ENCODE measurements at regions not wholly inside any gene's neighbourhood (a gene's known extent, or its start where the extent isn't known, plus 50 kb on each side); places are given as distances from the start of the nearest gene placed in this dataset.

DNA sequence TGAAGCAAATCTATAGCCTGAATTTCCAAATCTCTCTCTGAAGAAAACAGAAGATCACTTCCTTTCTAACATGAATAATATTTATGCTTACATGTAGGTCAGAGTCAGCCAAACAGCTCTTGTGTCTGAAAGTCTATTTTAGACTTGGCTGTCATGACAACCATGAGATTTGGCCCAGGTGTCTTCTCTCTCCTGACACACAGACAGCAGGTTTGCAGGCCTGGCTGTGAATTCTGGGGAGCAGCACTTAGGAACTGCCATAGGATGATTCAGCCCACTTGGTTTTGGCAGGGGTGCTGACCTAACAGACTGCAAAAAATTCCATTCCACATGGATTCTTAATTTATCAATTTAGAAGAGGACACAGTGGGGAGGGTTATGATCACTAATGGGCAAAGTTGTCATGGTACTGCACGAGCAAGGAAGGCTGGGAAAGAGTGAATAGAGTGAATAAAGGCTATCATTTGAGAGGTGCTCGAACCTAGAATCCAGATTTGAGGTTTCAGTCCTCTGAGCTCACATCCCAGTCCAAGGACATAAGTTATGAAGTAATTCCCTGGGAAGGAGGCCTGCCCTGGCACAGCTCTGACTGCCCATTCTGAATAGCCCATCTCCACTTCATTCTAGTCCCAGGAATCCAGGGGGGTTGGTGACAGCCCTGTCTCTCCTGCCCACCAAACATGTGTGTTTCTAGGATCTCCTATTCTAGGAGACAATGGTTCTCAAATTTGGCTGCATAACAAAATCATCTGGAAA, 453.9 kb upstream of the TRIB2 start:
- POLR2A ChIA-PET = no interaction called here
- CTCF ChIA-PET = no interaction called here

DNA sequence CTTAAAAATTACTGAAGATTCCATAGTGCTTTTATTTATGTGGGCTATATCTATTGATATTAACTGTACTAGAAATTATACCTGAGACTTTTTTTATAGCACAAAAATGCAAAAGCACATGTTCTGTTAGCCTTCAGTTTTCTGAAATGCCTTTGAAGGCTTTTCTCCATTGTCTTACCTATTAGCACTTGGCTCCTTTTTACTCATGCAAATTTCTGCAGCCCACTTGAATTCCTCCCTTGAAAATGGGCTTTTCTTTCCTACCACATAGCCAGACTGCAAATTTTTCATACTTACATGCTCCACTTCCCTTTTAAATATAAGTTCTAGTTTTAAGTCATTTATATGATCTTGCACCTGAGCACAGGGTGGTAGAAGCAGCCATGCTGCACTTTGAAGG, 453.0 kb upstream of the TRIB2 start:
- POLR2A ChIA-PET = no interaction called here
- CTCF ChIA-PET = no interaction called here

DNA sequence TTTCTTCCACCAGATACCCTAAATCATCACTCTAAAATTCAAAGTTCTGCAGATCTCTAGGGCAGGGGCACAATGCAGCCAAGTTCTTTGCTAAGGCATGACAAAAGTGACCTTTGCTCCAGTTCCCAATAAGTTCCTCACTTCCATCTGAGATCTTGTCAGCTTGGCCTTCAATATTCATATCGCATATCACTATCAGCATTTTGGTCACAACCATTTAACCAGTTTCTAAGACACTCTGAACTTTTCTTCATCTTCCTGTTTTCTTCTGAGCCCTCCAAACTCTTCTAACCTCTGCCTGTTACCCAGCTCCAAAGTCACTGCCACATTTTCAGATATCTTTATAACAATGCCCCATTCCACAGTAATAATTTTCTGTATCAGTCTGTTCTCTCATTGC, 452.6 kb upstream of the TRIB2 start:
- ChIA-PET POLR2A (no interaction called here), CTCF (no interaction called here)

DNA sequence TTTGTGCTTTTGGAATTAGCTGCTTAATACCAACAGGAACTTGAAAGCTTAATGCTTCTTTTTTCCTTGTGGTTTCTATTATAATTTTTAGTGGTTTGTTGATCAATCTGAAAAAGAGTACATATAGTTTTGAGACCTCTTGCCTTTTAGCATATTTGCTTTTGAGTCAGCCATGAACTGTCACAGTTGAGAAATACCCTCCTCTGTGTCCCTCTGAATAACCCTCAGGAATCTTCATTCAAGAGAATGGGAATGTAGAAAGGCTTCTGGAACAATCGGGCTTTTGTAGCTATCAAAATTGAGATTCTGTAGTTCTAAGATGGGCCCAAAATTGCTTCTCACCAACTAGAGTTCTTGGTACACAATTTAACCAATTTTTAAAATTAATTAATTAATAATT, 451.1 kb upstream of the TRIB2 start:
- POLR2A ChIA-PET = no interaction called here
- CTCF ChIA-PET = no interaction called here

DNA sequence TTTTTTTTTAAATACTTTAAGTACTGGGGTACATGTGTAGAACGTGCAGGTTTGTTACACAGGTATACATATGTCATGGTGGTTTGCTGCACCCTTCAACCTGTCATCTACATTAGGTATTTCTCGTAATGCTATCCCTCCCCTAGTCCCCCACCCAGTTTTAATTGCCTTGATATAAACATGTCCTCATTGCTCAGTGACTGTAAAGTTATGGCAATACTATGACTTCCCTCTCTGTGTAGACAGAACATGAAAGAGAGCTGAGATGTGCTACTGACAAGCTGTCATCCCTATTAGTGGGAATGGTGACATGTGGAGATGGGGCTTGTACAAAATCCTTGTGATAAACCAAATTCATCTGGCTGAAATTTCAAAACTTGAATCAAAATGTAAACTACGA, 449.7 kb upstream of the TRIB2 start:
- POLR2A ChIA-PET = no interaction called here
- CTCF ChIA-PET = no interaction called here

DNA sequence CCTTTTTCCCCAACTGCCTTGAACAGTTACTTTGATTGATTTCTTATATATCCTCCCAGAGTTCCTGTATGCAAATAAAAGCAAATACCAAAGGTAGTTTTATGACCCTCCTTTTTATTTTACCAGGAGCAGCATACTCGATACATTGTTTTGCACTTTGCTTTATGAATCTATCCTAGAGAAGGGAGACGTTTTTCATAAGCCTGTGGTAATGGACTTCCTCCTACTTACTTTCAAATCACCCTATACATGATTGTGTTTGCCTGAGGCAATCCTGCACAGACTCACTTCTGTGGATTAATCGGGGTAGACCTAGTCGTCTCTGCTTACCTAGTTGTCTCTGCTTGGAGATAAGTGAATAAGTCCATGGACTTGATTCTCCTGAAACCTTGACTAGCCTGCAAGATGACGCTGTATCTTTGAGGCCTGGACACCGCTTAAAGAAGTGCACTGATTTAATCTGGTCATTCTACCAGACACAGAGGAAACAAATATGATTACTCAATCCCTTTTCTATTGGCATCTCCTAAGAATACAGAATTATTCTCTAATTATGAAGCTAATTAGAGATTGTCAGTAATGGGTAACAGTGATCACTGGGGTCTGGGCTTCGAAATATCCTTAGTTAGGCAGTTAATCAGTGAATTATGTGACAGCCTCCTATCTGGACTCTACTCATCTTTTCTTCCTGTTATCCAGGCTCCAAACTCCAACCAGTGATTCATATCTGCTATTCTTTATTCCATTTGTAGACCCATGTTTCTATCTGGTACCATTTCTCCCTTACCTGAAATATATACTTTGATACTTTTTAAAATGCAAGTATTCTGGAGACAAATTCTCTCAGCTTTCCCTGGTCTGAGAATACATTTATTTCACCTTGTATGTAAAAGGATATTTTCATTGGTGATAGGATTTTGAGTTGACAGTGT, 447.4 kb upstream of the TRIB2 start:
- ChIA-PET POLR2A (no interaction called here), CTCF (no interaction called here)

DNA sequence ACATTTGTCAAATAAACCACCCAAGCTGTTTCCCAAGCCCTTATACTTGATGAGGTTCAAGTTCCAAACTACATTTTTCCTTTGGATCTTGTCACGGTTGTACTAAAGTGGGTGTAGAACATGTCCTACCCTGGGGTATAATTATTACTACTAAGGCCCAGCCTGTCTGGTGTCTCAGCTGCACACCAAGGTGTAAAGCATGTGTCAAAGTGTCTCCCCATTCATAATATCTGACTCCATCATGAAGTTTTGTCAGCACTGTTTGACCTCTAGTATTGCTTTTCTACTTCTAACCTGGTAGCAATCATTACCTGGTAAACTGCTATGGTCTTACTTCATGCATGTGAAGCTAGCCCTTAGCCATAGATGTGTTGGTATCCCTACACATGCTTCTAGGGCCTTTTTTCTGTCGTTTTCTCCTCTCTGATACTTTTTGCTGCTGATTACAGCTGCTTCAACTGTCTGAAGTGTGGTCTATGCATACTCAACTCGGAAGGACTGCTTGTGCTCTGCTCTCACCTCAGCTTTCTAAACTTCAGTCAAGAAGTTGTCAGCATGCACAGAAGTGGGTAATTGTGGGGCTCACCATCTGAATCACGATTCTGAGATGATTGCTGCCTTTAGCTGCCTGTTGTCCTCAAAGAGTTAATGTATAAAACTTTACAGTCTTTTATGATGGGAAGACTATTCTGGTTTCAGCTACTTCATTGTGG, 445.7 kb upstream of the TRIB2 start:
- ChIA-PET CTCF (no interaction called here), POLR2A (interaction anchor here (0.6 to 1.3 kb wide), 2 partner anchors 23 to 431 kb away, joined by 3 to 5 read pairs; no protein-coding TSS in a partner anchor)

DNA sequence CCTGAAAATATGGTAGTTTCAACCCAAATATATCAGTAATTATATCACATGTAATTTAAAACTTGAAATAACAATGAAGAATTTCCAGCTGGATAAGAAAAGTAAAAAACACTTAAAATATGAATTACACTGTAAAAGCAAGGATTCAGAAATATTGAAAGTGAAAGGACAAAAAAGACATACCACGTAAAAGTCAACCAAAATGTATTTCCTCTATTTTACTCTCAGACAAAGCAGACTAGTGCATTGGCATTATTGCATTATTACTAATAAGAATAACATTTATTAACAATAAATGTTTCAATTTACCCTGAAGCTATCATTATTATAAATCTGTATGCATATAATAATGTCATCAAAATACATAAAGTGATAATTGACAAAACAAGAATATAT, 445.1 kb upstream of the TRIB2 start:
- ChIA-PET POLR2A (interaction anchor here (0.6 to 1.3 kb wide), 2 partner anchors 22 to 431 kb away, joined by 3 to 5 read pairs; no protein-coding TSS in a partner anchor), CTCF (no interaction called here)

DNA sequence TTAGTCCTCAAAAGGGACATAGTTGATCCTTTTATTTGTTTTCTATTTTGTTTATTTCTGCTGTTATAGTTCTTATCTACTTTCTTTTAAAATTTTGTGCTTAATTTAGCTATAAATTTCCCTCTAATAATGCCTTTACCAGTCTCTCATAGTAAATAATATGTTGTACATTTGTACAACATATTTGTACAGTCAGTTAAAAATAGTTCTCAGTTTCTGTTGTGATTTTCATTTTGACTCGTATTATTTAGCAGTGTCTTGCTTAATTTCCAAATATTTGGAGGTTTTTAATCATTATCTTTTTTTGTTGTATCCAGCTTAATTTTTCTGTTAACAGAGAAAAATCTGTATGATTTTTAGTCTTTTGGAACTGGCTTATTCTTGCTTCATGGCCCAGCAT, 443.6 kb upstream of the TRIB2 start:
- POLR2A ChIA-PET = no interaction called here

DNA sequence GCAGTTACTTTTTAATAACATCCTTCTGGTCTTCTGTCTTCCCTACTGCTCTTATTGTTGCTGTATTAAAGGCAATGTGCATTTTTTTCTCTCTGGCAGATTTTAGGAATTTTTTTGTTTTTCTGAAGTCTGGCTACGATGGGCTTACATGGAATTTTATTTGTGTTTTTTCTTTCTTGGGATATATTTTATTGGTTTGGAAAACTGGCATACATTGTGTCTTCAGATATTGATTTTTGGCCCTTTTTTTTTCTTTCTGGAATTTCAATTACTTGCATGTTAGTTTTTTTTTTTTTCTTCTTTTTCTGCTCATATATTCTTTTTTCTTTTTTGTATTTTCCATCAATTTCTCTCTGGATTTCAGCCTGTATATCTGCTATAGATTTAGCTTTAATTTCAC, 442.1 kb upstream of the TRIB2 start:
- CTCF ChIA-PET = no interaction called here
- POLR2A ChIA-PET = no interaction called here

More for the DNA sequence above, 443.6 kb upstream of the TRIB2 start:
- CTCF ChIA-PET = interaction anchor here (1.4 kb wide), 1 partner anchor 21 kb away, joined by 3 read pairs; no protein-coding TSS in a partner anchor

DNA sequence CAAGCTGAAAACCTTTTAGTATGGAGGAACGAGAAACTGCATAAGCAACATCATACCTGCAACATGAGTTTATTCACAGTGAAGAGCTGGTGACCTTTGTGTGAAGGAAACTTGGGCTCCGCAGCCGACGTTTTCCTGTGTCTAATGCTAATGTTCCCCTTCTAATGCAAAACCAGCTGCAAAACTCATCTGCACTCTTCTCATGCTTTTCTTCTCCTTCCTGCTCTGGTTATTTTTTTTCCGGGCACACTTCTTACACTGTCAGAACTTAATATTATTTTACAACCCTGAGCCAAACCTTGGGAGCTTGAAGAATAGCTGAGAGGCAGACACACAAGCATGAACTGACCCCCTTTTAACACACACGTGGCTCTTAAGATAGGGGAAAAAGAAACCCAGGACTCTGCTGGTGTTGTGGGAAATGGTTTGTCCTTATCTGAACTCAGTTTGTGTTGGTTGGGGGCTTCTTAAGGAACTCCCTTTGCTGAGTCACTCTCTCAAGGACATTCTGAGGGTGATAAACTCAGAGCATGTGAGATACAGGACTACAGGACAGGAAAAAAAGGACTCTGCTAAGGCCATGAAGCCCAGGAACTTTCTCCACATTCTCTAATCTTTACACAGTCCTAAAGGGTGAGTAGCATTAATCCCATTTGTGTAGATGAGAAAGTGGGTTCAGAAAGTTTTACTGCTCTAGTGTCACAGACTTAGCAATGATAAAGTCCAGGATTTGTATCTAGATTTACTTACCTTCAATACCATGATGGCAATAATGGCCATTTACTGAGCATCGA, 439.3 kb upstream of the TRIB2 start:
- ChIA-PET CTCF (interaction anchor here (0.6 kb wide), 1 partner anchor 311 kb away, joined by 3 read pairs; no protein-coding TSS in a partner anchor), POLR2A (no interaction called here)

DNA sequence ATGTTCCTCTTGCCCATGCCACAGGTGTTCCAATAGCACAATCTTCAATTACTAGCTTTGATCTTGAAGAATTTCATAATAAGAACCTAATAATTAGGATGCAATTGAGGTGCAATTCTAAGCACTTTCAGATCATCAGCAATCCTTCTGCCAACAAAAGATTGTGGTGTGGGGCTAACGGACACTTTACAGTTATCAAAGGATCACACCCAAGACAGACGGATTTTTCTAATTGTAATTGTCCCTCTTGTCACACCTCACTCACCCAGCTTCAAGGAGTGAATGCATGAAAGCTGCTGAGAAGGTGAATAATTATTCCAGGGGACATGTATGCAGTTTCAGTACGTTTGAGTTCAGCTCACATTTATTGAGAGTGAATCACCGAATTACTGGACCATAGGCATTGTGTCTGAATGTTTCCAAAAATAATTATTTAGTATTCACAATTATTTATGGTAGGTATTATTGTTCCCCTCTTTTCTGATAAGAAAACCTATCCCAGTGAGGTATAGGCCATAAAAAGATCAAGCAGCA, 438.5 kb upstream of the TRIB2 start:
- POLR2A ChIA-PET = no interaction called here
- CTCF ChIA-PET = interaction anchor here (0.6 kb wide), 1 partner anchor 312 kb away, joined by 3 read pairs; no protein-coding TSS in a partner anchor

DNA sequence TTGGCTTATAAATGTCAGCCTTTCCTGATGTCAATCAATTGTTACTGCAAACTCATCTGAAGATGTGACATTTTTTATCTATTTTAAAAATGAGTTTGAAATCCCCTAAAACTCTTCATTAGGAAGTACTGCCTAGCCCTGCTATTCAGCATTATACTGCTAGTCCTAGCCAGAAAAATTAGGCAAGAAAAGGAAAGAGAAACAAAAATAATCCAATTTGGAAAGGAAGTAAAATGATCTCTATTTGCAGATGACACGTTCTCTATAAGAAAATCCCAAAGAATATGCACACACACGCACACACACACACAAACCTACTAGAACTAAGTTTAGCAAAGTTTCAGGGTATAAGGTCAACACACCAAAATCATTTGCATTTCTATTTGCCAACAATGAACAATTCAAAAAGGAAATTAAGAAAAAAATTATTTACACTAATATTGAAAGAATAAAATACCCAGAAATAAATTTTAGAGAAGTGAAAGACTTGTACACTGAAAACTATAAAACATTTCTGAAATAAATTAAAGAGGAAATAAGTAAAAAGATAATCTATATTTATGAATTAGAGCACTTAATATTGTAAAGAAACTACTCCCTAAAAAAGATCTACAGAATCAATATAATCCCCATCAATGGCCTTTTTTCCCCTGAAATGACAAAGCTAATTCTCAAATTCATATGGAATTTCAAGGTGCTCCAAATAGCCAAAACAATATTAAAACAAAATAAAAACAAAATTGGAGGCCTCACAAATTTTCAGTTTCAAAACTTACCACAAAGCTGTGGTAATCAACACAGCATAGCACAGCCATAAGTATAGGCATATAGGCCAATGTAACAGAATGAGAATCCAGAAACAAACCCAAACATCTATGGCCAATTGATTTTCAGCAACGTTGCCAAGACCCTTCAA, 433.7 kb upstream of the TRIB2 start:
- CTCF ChIA-PET = no interaction called here
- POLR2A ChIA-PET = no interaction called here

DNA sequence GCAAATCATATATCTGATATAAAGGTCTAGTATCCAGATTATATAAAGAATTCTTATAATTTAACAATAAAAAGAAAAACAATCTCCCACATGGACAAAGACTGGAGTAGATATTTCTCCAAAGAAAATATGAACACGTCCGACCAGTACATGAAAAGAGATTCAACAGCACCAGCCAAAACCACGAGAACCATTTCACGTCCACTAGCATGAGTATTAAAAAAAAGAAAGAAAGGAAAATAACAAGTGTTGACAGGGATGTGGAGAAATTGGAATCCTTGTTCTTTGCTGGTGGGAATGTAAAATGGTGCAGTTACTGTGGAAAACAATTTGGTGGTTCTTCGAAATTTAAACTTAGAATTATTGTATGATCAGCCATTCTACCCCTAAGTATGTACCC, 432.7 kb upstream of the TRIB2 start:
- POLR2A ChIA-PET = interaction anchor here (0.5 kb wide), 1 partner anchor 24 kb away, joined by 11 read pairs; no protein-coding TSS in a partner anchor
- CTCF ChIA-PET = no interaction called here

DNA sequence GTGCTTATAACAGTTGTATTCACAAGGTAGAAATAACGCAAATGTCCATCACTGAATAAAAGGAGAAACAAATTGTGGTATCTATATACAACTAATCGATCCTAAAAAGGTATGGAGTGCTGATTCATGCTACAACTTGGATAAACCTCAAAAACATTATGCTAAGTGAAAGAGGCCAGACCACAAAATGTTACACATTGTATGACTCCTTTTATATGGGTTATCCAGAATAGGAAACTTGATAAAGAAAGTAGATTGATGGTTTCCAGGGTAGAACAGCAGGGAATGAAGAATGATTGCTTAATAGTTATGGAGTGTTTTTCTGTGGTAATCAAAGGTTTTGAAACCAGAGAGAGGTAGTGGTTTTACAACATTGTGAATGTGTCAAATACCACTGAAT, 432.2 kb upstream of the TRIB2 start:
- POLR2A ChIA-PET = no interaction called here

DNA sequence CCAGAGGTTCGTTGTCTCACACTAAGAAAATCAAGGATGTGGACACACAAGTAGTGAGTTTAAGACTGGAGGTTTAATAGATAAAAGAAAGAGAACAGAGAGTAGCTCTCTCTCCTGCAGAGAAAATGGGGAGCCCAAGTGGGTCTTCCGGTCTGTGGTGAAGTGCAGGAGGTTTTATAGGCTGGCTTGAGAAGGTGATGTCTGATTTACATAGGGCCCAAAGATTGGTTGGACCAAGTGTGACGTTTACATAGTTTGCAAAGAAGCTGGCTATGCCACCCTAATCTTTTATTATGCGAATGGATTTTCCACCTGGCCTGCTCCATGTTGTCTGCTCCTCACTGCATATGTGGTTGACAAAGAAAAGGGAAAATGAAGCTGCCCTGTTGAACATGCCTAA, 430.4 kb upstream of the TRIB2 start:
- ChIA-PET POLR2A (no interaction called here), CTCF (interaction anchor here (2.1 kb wide), 1 partner anchor 430 kb away, joined by 10 read pairs; the partner anchor contains the start of gene TRIB2)

More for the DNA sequence above, 432.2 kb upstream of the TRIB2 start:
- CTCF ChIA-PET = no interaction called here

DNA sequence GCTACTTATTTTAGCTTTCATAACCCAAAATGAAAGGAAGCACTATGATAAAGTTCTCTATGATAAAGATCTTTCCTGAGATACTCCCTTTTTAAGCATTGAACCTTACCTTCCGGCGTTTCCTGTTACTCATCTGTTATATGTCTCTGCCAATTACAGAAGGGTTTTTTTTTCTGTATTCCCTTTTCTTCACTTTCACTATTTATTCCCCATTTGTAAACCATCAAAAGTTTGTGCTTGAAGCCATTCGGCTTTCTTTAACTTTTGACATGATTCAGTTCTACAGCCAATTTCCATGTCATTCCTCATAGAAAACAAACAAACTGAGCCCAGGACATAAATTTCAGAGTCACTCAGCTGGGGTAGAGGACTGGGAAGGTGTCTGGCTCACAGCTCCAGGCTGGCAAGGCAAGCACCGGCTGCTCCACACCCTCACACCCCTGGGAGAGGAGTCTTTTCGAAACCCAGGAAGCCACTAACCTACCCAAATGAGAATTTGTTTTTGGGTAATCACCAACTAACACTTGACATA, 429.4 kb upstream of the TRIB2 start:
- CTCF ChIA-PET = interaction anchor here (2.1 kb wide), 1 partner anchor 429 kb away, joined by 10 read pairs; the partner anchor contains the start of gene TRIB2
- POLR2A ChIA-PET = no interaction called here

DNA sequence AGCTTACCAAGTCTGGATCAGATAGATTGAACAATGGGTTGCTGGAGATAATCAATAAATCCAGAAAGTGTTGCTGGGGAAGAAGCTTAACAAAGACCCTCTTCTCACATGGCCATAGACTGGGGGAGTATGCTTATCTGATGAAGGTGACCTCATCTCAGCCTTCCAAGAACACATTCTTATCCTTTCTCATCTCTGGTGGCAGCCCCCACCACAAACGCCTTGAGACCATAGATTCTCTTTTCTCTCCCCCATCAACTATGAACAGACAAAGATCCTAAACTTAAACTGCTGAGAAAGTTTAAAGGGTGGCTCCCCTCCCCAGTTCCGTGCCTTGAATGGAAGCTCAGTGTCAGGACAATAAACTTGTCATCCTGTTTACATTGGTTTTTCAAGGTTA, 428.7 kb upstream of the TRIB2 start:
- ChIA-PET POLR2A (no interaction called here), CTCF (interaction anchor here (2.1 kb wide), 1 partner anchor 428 kb away, joined by 10 read pairs; the partner anchor contains the start of gene TRIB2)

All from activated CD8-positive, alpha-beta memory T cell treated with anti-CD3 and anti-CD28 coated beads for 36 hours (primary cell).